Gastrocnemius medialis (tissue), 4 donors: ENCODE measurements at regions not wholly inside any gene's neighbourhood (a gene's known extent, or its start where the extent isn't known, plus 50 kb on each side); places are given as distances from the start of the nearest gene placed in this dataset.

Experiments used
- POLR2A ChIP-seq, 2 donors: fragments of 450-650 bp; IDR thresholded peaks; one replicate each; pipeline ENCODE4 v1.6.1; 2017; ENCODE audit warnings: antibody characterized with exemption in 2 of 2, mild to moderate bottlenecking in 2 of 2, moderate library complexity in 2 of 2
- TF ChIP-seq, protein P1 (sequence below), 5 experiments: fragments of 450-650 bp in 3 of 5; fragments of 200-600 bp in 2 of 5; sonication (generic) in 2 of 5; IDR thresholded peaks in 4 of 5; conservative IDR thresholded peaks in 1 of 5; 1 replicate in 4 of 5; 2 replicates in 1 of 5; pipeline ENCODE4 v1.5.1; 2016 to 2019; ENCODE audit warnings: antibody characterized with exemption in 5 of 5, mild to moderate bottlenecking in 3 of 5, moderate library complexity in 3 of 5

GRCh38 chr2:9137379-9138150 lies 69.0 kb upstream of the ASAP2 start:
- TF ChIP-seq, protein P1, sequence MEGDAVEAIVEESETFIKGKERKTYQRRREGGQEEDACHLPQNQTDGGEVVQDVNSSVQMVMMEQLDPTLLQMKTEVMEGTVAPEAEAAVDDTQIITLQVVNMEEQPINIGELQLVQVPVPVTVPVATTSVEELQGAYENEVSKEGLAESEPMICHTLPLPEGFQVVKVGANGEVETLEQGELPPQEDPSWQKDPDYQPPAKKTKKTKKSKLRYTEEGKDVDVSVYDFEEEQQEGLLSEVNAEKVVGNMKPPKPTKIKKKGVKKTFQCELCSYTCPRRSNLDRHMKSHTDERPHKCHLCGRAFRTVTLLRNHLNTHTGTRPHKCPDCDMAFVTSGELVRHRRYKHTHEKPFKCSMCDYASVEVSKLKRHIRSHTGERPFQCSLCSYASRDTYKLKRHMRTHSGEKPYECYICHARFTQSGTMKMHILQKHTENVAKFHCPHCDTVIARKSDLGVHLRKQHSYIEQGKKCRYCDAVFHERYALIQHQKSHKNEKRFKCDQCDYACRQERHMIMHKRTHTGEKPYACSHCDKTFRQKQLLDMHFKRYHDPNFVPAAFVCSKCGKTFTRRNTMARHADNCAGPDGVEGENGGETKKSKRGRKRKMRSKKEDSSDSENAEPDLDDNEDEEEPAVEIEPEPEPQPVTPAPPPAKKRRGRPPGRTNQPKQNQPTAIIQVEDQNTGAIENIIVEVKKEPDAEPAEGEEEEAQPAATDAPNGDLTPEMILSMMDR (IDR thresholded peaks at IDR 0.05 in 4 of 5, conservative IDR thresholded peaks at IDR 0.05 in 1 of 5): no peak
- no peak for TF ChIP-seq POLR2A (IDR thresholded peaks at IDR 0.05)
